ENCODE measurements at regions not wholly inside any gene's neighbourhood (a gene's known extent, or its start where the extent isn't known, plus 50 kb on each side); places are given as distances from the start of the nearest gene placed in this dataset.
A peak's percentile ranks its signal among the peaks of the same experiment; 100 is the strongest.

GRCh38 chr14:85420278-85420677 is 109.7 kb upstream of the FLRT2 start:
- no peak for TF ChIP-seq POLR2A (IDR thresholded peaks at IDR 0.05)
- no peak for TF ChIP-seq CTCF (IDR thresholded peaks at IDR 0.05)
- WGBS, 4 donors, result 89 to 100% (median 92%) methylated on average over 1 of the region's 1 CpG
- Histone ChIP-seq H3K27me3 (no peaks in the 10 kb centered on the region), H3K9me3 (no peaks in the 10 kb centered on the region), H3K36me3 (no peaks in the 10 kb centered on the region), H3K4me1 (peaks cover 0 to 15% (median 0%) of the 10 kb centered on the region in 12 donors), H3K4me3 (no peak overlapping the region), H3K27ac (no peak overlapping the region)
- DNase-seq (no peak), ATAC-seq (no peak)
- intact Hi-C loops (cut with DNase I), result loop anchor here in 1 of 10 donors (5.0 kb wide), 1 partner anchor 107 kb away; no protein-coding TSS in a partner anchor

- H3K36me3 ChIP-seq, result no peaks in the 10 kb centered on the region
- H3K4me1 ChIP-seq, result peaks cover 0 to 15% (median 0%) of the 10 kb centered on the region in 12 donors
- DNase-seq (no peak), ATAC-seq (no peak)
- no peaks in the 10 kb centered on the region for H3K9me3 ChIP-seq
- TF ChIP-seq POLR2A (IDR thresholded peaks at IDR 0.05) (no peak), CTCF (IDR thresholded peaks at IDR 0.05) (no peak)
- H3K27ac ChIP-seq, result no peak overlapping the region
- H3K4me3 ChIP-seq, result no peak overlapping the region
- 91 to 96% (median 95%) methylated on average over 5 of the region's 5 CpGs for WGBS, 4 donors
- intact Hi-C loops (cut with DNase I), result loop anchor here in 1 of 10 donors (5.0 kb wide), 1 partner anchor 107 kb away; no protein-coding TSS in a partner anchor
- H3K27me3 ChIP-seq, result no peaks in the 10 kb centered on the region
These were observed 109.2 kb upstream of the FLRT2 start for GRCh38 chr14:85420707-85421106.

- WGBS, 4 donors, result 92 to 99% (median 97%) methylated on average over 3 of the region's 3 CpGs
- peaks cover 0 to 8% (median 0%) of the 10 kb centered on the region in 12 donors for H3K4me1 ChIP-seq
- peak in 1 of 4 donors; percentile 38 for ATAC-seq
These were observed 108.6 kb upstream of the FLRT2 start for GRCh38 chr14:85421186-85421877.

More at GRCh38 chr14:85421186-85421877, 108.6 kb upstream of the FLRT2 start:
- Histone ChIP-seq H3K27ac (no peak overlapping the region), H3K36me3 (no peaks in the 10 kb centered on the region), H3K27me3 (no peaks in the 10 kb centered on the region), H3K4me3 (no peak overlapping the region), H3K9me3 (no peaks in the 10 kb centered on the region)
- DNase-seq, result no peak
- intact Hi-C loops (cut with DNase I), result loop anchor here in 1 of 10 donors (5.0 kb wide), 1 partner anchor 106 kb away; no protein-coding TSS in a partner anchor
- TF ChIP-seq CTCF (IDR thresholded peaks at IDR 0.05) (no peak), POLR2A (IDR thresholded peaks at IDR 0.05) (no peak)
